Stimulated activated CD4-positive, alpha-beta T cell treated with anti-CD3 and anti-CD28 coated beads, TNF-alpha, amount 100 ng/mL, for 24 hours (primary cell): ENCODE measurements at regions not wholly inside any gene's neighbourhood (a gene's known extent, or its start where the extent isn't known, plus 50 kb on each side); places are given as distances from the start of the nearest gene placed in this dataset.

Experiments used
- DNase-seq, 3 experiments: peaks; one replicate each; pipeline ENCODE4 v3.0.0-alpha.2; 2020; ENCODE audit warnings: low read depth in 3 of 3

DNA sequence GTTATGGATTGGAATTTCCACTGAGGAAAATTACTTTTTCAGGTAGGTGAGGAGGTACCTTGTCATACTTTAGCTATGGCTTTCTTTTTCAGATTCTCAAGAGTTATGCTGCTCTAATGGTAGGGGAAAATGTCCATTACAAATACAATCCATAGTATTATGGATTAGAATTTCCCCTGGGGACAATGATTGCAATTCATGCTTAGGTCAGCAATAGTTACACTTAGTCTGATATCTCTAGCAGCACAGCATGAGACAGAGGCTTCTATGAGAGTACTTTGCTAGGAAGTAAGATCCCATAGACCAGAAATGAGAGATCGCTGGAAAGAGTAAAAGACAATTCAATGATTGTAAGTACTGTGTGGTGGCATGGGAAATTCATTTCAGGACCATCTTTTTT is 949.5 kb upstream of the CDH8 start:
- no peak for DNase-seq

DNA sequence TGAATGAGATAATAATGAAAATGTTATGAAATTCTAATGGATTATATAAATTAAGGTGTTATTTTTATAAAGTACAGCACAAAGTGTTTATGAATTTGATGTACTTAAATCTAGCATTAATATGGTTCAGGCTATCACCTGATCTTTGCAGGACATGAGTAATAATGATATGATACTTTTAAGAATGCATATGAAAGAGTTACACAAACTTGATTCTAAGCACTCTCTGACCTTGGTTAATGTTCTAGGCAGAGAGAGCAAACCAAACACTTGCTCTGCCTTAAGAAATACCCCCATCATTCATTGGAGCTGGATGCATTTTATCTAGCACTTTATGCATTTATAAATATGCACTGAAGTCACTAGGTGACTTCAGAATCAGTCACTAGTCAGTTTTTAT is 942.2 kb upstream of the CDH8 start:
- no peak for DNase-seq

DNA sequence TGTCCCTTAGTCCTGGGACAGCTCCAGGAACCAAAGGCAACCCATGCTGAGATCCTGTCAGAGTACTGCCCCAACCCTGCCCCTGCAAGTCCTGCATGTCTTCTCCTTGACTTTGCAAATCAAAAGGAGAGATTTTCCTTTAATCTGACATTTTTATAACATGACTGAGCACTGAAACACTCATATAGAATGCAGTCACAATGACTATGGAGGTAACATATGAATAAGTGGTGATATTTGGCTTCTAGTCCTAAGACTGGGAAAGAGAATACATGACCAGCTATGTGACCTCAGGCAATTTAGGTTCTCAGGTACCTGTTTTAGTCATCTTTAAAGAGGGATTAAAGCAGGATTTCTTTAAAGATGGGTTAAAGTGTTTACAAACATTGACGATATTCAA is 941.6 kb upstream of the CDH8 start:
- no peak for DNase-seq

DNA sequence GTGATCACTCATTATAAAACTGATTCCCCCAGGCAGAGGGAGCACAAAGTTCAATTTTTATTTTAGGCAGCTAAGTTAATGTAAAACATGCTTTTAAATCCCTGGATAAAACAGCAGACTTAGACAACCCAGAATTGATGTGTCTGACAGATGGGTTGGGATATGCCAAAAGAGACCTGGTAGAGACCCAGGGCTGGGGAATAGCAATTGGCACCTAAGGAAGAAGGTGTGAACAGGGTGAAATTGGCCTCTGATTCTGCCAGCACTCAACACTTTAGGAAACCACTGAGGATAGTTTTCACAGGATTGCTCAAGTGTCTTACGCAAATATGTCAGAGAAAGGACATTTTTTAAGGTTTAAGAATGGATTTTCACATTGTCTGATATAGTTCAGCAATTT is 938.2 kb upstream of the CDH8 start:
- no peak for DNase-seq

DNA sequence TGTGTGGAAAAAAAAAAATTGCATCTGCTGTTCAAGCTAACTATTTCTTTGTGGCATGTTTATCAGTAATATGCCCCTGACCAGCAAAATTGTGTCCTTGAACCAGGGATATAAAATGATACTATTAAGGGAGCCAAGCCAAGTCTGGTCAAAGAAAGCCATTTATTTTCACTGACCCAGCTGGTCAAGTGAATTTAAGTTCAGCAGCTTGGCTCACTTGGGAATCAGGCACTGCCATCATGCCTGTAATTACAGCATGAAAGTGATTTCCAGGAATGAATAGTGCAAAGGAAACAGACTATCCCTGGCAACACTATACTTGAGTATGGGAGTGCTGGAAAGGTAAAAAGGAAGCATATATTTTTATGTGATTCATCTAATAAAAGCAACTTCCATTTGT is 934.6 kb upstream of the CDH8 start:
- no peak for DNase-seq

DNA sequence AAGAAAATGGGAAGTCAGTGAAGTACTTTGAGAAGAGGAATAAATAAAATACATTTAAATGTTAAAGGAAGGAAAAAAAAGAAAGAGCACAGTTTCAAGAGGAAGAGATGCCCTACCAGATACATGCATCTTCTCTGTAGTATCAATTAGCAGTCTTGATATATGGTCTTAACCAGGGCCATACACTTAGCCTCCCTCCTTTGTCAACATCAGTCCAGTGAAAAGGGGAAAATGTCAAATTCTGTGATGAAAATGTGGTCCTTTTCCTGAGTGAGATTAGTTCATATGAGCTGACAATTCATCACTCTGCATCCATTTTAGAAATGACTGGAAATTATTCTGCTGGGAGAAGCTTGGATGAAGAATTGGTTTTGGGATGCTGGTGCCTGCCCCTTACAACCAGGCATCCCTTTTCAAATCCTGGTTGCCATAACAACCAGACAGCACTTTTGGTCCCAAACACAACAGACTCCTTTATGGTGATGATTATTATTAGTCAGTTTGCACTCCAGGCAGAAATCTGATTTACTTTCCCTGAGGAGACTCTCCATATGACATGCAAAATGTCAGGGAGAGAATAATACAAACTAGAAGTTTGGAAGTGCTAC is 933.6 kb upstream of the CDH8 start:
- no peak for DNase-seq

DNA sequence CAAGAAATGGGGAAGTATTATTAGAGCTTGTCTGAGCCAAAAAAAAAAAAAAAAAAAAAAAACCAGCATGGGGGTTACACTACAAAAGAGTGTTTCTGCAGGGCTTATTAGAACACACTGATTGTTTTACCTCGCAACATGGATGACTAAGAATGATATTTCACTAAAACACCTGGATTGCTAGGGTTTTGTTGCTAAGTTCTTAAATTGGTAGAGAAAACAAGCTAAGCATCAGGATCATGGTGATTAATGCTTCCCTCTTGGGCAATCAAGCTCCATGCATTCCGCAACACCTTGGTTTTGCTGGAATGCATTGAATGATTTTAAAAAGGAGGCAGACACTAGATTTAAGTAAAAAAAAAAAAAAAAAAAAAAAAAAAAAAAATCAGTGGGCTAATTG is 931.4 kb upstream of the CDH8 start:
- DNase-seq = no peak

DNA sequence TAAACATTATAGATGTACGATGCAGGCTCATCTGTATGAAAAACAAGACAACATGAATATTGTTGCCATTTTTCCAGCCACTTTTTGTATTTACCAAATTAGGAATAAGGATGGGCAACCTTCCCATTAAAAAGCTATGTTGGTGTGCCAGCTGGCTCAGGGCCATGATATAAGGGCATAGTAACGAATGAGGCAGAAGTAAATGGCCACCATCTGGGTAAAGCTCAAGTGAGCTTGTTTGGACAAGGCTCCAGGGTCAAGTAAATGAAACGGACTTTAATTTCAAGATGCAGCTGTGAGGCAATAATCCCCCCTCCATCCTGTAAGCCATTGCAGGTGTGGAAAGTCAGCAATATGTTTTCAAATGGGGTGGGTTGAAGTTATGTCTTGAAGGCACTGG is 930.9 kb upstream of the CDH8 start:
- DNase-seq = no peak

DNA sequence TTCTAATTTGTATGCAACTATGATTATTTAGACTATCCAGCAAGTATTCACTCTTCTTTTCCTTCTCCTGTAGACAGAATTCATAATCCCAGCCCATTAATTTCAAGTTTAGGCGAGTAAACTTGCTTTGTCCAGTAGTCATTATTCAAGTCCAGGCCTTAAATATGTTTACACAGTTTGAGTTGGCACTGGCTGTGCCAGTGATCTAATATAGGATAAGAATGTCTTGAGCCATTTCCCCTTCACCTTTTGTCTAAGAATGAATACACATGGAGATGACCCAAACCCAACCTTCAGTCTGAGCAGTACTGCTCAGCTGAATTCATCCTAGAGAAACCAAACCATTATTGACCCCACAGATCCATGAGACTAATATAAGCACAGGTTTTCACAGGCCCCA is 930.4 kb upstream of the CDH8 start:
- no peak for DNase-seq

DNA sequence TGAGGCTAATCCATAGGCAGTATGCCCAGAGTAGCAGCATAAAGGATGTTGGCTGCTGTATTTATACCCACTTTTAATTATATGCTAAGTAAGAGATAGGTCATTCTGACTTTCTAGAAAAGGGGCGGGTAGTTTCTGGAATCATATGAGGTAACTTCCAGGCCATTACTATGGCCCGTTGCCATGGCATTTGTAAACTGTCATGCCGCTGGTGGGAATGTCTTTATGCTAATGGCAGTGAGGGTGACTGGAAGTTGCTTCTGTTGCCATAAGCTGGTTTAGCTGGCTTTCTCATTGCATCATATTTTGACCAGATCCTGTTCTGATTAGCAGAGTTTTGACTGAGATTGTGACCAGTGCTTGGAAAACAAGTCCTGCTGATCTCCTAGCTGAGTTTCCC is 929.6 kb upstream of the CDH8 start:
- no peak for DNase-seq

DNA sequence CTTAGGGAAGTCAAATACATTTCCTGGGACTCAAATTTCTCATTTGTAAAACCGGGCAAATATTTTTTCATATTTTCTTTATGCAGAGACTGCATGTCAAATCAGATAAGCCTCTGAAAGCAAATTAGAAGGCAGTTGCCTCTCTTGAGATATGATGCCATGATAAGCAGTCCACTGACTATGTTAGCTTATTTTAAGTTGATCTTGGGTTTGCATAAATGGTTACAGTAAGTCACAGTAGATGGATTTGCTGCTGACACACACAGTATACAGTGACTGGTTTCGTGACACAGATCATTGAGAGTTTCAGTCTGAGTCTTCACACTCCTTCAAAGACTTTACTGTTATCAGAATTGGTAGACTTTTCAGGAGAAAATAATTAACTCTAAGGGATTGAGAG is 927.6 kb upstream of the CDH8 start:
- no peak for DNase-seq

DNA sequence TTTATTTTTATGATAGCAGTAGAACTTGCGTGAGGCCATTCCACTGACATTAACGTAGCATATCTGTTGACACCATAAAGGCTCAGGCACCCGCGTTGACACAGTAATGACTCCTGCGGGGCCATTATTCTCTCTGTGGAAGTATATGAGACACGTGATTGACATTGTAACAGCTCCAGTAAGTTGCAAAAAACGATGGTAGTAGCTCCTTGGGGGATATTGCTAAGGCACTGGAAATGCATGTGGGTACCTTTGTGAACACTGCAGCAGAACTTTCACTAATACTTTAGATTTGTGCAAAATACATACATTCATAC is 918.8 kb upstream of the CDH8 start:
- no peak for DNase-seq

DNA sequence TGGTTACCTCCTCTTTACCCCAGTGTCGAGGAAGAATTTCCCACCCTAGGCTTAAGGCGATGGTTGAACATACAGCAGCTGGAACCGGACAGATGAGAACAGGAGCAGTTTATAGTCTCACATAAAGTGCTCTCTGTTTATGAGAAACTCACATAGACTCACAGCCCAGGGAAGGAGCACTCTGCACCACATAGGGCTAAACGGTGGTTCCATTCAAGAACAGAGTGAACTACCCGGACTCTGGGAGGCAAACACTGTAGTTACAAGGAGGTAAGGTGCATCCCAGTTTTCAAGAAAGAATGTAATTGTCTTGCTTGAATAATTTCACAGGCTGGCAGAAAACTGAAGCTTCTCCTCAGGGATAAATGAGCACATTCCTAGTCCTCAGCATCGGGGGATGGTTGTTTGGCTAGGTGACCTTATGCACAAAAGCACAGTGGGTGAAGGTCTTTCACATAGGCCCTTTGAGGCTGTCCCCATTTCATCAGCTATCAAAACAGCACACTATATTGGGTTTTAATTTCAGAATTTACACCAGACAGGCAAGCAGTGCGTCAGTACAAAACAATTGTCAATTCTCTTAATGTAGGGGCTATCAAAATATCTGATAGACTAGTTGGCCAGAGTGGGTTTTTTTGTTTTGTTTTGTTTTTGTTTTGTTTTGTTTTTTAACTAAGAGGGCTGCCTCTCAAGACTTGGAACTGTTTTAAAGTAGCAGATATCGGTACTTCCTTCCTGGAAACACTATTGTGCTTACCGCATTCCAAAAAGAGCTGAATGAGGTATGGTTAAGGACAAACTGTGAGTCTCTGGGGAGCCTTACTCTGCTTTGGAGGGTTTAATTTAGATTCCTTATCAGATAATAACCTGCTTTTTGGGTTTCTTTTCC is 918.1 kb upstream of the CDH8 start:
- no peak for DNase-seq

DNA sequence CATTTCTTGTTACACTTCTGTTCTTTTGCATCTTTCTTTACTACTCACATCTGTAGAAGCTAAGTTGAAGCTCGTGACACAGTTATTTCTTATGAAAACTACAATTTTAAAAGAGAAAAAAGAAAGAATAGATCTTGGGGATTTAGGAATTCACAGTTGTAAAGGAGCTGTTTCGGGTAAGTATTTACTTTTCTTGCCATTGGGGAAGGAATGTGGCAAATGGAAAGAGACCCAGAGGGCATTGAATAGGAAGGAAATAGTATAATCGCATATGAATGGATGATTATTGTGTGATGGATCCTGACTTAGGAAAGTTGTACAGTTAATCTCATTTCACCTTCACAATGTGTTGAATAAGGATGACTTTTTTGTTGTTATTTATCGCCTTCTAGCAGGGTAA is 914.1 kb upstream of the CDH8 start:
- no peak for DNase-seq

DNA sequence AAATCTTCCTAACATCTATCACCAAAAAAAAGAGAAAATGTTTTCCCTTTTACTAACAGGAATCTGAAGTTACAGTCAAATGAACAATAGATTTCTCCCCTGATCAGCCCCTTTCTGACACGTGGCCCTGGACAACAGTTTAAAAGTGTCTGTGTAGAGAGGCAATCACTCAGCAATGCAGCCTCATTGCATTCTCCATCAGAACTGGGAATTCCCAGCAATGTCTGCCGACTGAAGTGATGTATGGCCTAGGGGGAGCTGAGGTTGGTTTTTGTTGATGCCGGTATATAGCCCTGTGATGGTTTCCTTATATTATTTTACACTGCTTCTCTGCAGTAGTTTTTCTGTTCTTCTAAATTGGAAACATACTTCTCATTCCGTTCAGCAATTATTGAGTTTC is 904.3 kb upstream of the CDH8 start:
- DNase-seq = no peak

DNA sequence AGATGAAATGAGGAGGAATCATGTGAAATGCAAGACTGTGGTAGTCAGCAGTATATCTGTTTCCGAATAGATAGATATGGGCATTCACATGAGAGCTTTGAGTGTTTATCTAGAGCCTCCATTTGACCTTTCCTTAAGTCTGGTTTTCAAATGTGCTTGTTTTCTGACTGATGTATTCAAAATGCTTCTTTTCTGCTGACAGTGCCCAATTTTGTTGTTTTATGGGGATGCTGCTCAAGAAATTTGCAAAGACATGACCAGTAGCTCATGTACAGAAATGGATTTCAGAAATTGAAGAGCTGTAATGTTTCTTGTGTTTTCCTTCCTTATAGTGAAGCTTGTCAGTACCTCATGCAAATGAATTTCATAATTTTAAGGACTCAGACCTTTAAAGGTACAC is 903.4 kb upstream of the CDH8 start:
- DNase-seq = no peak

DNA sequence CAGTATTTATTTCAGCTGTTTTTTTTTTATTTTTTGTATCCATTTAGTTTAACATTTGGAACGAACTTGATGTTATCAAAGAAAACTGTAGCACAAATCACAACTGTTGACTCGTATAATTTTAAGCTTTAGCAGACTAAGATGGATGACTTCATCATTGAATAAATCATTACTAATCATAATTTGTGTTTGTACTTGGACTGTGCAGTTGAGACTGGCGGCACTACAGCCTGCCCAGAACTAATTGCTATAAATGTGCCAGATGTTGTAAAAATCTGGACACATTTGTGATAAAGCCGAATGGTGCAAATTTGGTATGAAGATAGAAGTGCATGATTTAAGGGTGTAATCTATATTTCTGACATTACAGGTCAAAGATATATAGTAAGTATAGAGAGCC is 897.7 kb upstream of the CDH8 start:
- no peak for DNase-seq

DNA sequence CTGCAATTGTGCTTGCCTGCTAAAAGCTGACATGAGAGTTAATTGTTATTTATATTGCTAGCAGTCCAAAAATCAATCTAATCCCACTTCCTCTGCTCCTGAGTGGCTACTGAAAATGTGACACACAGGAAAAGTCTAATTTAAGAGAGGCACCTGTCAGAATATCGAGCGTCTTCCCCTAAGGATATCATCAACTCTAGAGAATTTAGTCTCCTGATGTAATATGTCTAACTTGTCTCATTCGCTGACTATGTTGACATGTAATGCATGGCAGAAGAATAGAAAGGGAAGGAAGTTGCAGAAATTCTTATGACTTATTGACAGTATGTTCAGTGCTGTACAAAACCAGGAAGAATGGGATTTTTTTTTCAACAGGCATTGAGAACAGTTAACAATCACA is 893.4 kb upstream of the CDH8 start:
- DNase-seq = no peak

DNA sequence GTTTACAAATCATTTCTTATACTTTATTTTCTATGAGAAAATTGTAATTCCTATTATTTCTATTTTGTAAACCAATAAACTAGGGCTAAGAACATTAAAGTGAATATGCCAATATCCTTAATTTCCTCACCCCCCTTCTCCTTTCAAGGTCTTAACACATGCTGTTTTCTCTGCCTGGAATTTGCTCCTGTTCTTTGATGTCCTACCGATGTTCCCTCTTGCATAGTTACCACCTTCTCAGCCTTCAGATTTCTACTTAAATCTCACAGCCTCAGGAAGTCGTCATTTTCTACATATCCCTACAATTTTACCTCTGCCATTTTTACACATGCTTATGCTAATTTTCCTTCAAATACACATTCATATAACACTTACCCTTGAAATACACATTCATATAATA is 890.9 kb upstream of the CDH8 start:
- no peak for DNase-seq

DNA sequence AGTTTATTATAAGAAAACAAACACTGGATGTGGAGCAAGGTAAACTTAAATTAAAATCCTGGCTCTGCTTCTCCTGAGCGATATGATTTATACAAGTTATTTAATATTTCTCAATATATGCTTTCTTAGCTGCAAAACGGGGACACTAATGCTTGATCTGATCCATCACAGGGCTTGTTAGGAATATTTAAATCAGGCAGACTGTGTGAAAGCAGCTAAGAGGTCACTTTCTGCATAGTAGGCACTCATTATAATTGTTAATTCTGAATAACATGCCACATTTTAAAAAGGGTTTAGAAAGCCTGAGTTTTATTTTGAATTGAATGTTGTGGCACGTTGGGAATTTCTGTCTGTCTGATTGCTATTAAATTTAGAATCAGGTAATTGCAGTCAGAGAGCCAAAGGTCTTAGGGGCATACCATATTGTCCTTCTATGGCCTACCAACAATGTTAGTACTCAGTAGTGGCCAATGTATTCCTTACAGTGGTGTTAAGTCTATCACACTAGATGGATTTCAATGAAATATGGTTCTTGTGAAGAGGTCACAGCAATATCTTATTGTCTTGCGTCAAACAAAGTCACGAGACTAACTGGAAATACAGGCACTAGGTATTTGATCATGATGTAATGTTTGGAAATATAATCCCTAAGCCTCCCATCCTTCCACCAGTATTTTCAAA is 890.0 kb upstream of the CDH8 start:
- DNase-seq = no peak

DNA sequence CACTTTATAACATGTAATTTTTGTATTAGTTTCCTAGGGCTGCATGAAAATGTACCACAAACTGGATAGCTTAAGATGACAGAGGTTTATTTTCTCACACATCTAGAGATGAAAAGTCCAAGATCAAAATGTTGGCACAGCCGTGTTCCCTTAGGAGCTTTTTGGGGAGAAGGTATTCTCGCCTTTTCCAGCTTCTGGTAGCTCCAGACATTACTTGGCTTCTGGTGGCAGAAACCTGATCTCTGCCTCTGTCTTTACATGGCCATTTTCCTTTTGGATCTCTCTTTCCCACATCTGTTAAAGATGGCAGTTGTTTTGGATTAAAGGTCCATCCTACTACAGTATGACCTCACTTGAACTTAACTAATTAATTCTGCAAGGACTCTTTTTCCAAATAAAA is 885.7 kb upstream of the CDH8 start:
- DNase-seq = no peak

DNA sequence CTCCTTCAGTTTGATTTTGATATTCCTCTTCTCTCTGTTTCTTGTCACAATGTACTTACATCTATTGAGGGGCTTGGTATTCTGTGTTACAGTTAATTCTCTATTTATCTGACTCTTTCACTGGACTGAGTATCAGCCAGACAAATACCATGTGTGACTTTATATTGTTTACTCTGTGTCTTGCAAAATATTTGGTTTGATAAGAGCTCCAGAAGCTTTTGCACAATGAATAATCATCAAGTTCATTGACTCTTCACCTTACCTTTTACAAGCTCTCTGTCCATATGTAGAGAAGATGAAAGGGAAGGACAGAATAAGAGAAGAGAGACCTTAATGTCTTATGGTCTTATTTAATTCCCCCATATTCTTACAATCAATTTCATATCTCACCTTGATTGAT is 877.7 kb upstream of the CDH8 start:
- DNase-seq = no peak

DNA sequence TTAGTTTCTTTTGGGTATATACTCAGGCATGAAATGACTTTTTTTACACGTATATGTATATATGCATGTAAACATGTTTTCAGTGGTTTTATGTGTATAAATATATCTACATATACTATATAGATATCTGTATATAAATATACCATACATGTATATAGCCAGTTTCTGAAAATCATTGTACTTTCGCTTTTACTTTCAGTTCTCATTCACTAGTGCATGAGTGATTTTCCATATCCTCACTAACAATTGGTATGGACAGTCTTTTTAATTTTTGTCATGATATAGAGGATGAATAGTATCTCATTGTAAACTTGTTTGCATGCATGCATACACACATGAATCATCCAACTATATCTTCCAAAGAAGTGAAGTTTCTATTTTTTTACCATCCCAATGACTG is 877.1 kb upstream of the CDH8 start:
- no peak for DNase-seq
